ENCODE measurements at regions not wholly inside any gene's neighbourhood (a gene's known extent, or its start where the extent isn't known, plus 50 kb on each side); places are given as distances from the start of the nearest gene placed in this dataset.

DNA sequence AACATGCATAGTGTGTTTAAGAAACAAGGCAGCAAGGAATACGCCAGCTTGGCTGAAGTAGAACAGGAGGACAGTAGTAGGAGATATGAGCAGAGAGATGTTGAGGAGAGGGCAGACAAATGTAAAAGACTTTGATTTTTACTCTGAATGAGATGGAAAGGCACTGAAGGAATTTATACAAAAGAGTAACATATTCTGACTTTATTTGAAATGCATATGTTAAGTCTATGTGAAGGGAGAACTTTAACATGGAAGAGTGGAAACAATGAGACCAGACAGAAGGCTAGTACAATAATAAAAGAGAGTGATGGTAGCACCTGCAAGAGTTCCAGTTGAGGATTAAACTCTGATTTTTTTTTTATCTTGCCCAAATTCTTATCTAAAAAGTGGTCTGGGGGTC, 176.2 kb upstream of the CENPE start:
- H3K36me3 ChIP-seq (ENCODE audit: insufficient read depth, low read length): no peaks in the 10 kb centered on the region
- H3K9me3 ChIP-seq (ENCODE audit: low read length): no peaks in the 10 kb centered on the region
- no peak overlapping the region for H3K9ac ChIP-seq (ENCODE audit: low read length)
- no peak overlapping the region for H2AFZ ChIP-seq (ENCODE audit: low read length)
- H3K4me3 ChIP-seq (ENCODE audit: low read length): no peak overlapping the region
- no peaks in the 10 kb centered on the region for H4K20me1 ChIP-seq (ENCODE audit: insufficient read depth, low read depth, low read length)
- no peaks in the 10 kb centered on the region for H3K9me2 ChIP-seq (replicated peaks; ENCODE audit: insufficient read depth, low read length)
- H3K27me3 ChIP-seq (ENCODE audit: low read length): no peaks in the 10 kb centered on the region
- H3K79me2 ChIP-seq (ENCODE audit: low read length): no peaks in the 10 kb centered on the region
- no peak overlapping the region for H3K27ac ChIP-seq (ENCODE audit: low read length)
- peaks cover 8% of the 10 kb centered on the region; the same call in 1 of the 2 replicates for H3K4me1 ChIP-seq (ENCODE audit: low read length)
- no peak for DNase-seq
- H3K4me2 ChIP-seq (ENCODE audit: low read depth, low read length, poor library complexity, severe bottlenecking): no peak overlapping the region

- DNase-seq: peak; percentile 46
Measured at GRCh38 chr4:103372002-103372558, 173.9 kb upstream of the CENPE start.

GRCh38 chr4:103370336-103370735, 172.2 kb upstream of the CENPE start:
- no peak overlapping the region for H3K9ac ChIP-seq (ENCODE audit: low read length)
- H3K27ac ChIP-seq (ENCODE audit: low read length): no peak overlapping the region
- H3K27me3 ChIP-seq (ENCODE audit: low read length): no peaks in the 10 kb centered on the region
- H3K9me2 ChIP-seq (replicated peaks; ENCODE audit: insufficient read depth, low read length): no peaks in the 10 kb centered on the region
- no peak for DNase-seq
- no peaks in the 10 kb centered on the region for H4K20me1 ChIP-seq (ENCODE audit: insufficient read depth, low read depth, low read length)
- H3K79me2 ChIP-seq (ENCODE audit: low read length): no peaks in the 10 kb centered on the region
- H3K4me3 ChIP-seq (ENCODE audit: low read length): no peak overlapping the region
- no peak overlapping the region for H2AFZ ChIP-seq (ENCODE audit: low read length)
- H3K9me3 ChIP-seq (ENCODE audit: low read length): no peaks in the 10 kb centered on the region
- peaks cover 8% of the 10 kb centered on the region; the same call in 1 of the 2 replicates for H3K4me1 ChIP-seq (ENCODE audit: low read length)
- H3K36me3 ChIP-seq (ENCODE audit: insufficient read depth, low read length): no peaks in the 10 kb centered on the region
- H3K4me2 ChIP-seq (ENCODE audit: low read depth, low read length, poor library complexity, severe bottlenecking): no peak overlapping the region

More at GRCh38 chr4:103372002-103372558, 173.9 kb upstream of the CENPE start:
- no peaks in the 10 kb centered on the region for H4K20me1 ChIP-seq (ENCODE audit: insufficient read depth, low read depth, low read length)
- peaks cover 8% of the 10 kb centered on the region; the same call in 1 of the 2 replicates for H3K4me1 ChIP-seq (ENCODE audit: low read length)
- peak overlapping the region; percentile 16; the same call in 1 of the 2 replicates for H2AFZ ChIP-seq (ENCODE audit: low read length)
- peak overlapping the region; percentile 52 for H3K4me2 ChIP-seq (ENCODE audit: low read depth, low read length, poor library complexity, severe bottlenecking)
- H3K9ac ChIP-seq (ENCODE audit: low read length): no peak overlapping the region
- peak overlapping the region; percentile 43 for H3K4me3 ChIP-seq (ENCODE audit: low read length)
- H3K9me2 ChIP-seq (replicated peaks; ENCODE audit: insufficient read depth, low read length): no peaks in the 10 kb centered on the region
- H3K27me3 ChIP-seq (ENCODE audit: low read length): no peaks in the 10 kb centered on the region
- H3K36me3 ChIP-seq (ENCODE audit: insufficient read depth, low read length): no peaks in the 10 kb centered on the region
- no peak overlapping the region for H3K27ac ChIP-seq (ENCODE audit: low read length)
- no peaks in the 10 kb centered on the region for H3K79me2 ChIP-seq (ENCODE audit: low read length)
- H3K9me3 ChIP-seq (ENCODE audit: low read length): no peaks in the 10 kb centered on the region

- H4K20me1 ChIP-seq (ENCODE audit: insufficient read depth, low read depth, low read length): no peaks in the 10 kb centered on the region
- H3K9me3 ChIP-seq (ENCODE audit: low read length): no peaks in the 10 kb centered on the region
- DNase-seq: no peak
- no peaks in the 10 kb centered on the region for H3K36me3 ChIP-seq (ENCODE audit: insufficient read depth, low read length)
- no peak overlapping the region for H2AFZ ChIP-seq (ENCODE audit: low read length)
- no peak overlapping the region for H3K9ac ChIP-seq (ENCODE audit: low read length)
- no peaks in the 10 kb centered on the region for H3K79me2 ChIP-seq (ENCODE audit: low read length)
- H3K4me3 ChIP-seq (ENCODE audit: low read length): no peak overlapping the region
- H3K27ac ChIP-seq (ENCODE audit: low read length): no peak overlapping the region
- H3K27me3 ChIP-seq (ENCODE audit: low read length): no peaks in the 10 kb centered on the region
- H3K9me2 ChIP-seq (replicated peaks; ENCODE audit: insufficient read depth, low read length): no peaks in the 10 kb centered on the region
- no peaks in the 10 kb centered on the region for H3K4me1 ChIP-seq (ENCODE audit: low read length)
- no peak overlapping the region for H3K4me2 ChIP-seq (ENCODE audit: low read depth, low read length, poor library complexity, severe bottlenecking)
Measured at GRCh38 chr4:103365285-103365684, 167.1 kb upstream of the CENPE start.

GRCh38 chr4:103364083-103364482, 165.9 kb upstream of the CENPE start:
- Histone ChIP-seq H3K4me1 (ENCODE audit: low read length) (no peaks in the 10 kb centered on the region), H3K4me2 (ENCODE audit: low read depth, low read length, poor library complexity, severe bottlenecking) (no peak overlapping the region), H3K27me3 (ENCODE audit: low read length) (no peaks in the 10 kb centered on the region), H3K79me2 (ENCODE audit: low read length) (no peaks in the 10 kb centered on the region), H3K9ac (ENCODE audit: low read length) (no peak overlapping the region), H2AFZ (ENCODE audit: low read length) (no peak overlapping the region), H4K20me1 (ENCODE audit: insufficient read depth, low read depth, low read length) (no peaks in the 10 kb centered on the region), H3K36me3 (ENCODE audit: insufficient read depth, low read length) (no peaks in the 10 kb centered on the region), H3K9me3 (ENCODE audit: low read length) (no peaks in the 10 kb centered on the region), H3K27ac (ENCODE audit: low read length) (no peak overlapping the region), H3K4me3 (ENCODE audit: low read length) (no peak overlapping the region), H3K9me2 (replicated peaks; ENCODE audit: insufficient read depth, low read length) (no peaks in the 10 kb centered on the region)
- DNase-seq: no peak

GRCh38 chr4:103361926-103362325, 163.8 kb upstream of the CENPE start:
- Histone ChIP-seq H2AFZ (ENCODE audit: low read length) (no peak overlapping the region), H3K9me2 (replicated peaks; ENCODE audit: insufficient read depth, low read length) (no peaks in the 10 kb centered on the region), H3K27me3 (ENCODE audit: low read length) (no peaks in the 10 kb centered on the region), H3K4me2 (ENCODE audit: low read depth, low read length, poor library complexity, severe bottlenecking) (no peak overlapping the region), H3K4me1 (ENCODE audit: low read length) (no peaks in the 10 kb centered on the region), H3K9ac (ENCODE audit: low read length) (no peak overlapping the region), H3K27ac (ENCODE audit: low read length) (no peak overlapping the region), H3K36me3 (ENCODE audit: insufficient read depth, low read length) (no peaks in the 10 kb centered on the region), H3K4me3 (ENCODE audit: low read length) (no peak overlapping the region), H4K20me1 (ENCODE audit: insufficient read depth, low read depth, low read length) (no peaks in the 10 kb centered on the region), H3K79me2 (ENCODE audit: low read length) (no peaks in the 10 kb centered on the region), H3K9me3 (ENCODE audit: low read length) (no peaks in the 10 kb centered on the region)
- DNase-seq: no peak

DNA sequence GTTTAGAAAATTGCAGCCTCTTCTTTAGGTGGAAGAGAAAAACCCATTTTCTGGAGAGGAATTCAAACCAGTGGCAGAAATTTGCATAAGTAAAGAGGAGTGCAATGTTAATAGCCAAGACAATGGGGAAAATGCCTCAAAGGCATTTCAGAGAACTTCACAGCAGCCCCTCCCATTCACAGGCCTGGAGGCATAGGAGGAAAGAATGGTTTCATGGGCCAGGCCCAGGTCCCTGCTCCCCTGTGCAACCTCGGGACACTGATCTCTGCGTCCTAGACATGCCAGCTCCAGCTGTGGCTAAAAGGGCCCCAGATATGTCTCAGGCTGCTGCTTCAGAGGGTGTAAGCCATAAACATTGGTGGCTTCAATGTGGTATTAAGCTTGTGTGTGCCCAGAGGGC, 161.8 kb upstream of the CENPE start:
- DNase-seq: no peak
- H4K20me1 ChIP-seq (ENCODE audit: insufficient read depth, low read depth, low read length): no peaks in the 10 kb centered on the region

DNA sequence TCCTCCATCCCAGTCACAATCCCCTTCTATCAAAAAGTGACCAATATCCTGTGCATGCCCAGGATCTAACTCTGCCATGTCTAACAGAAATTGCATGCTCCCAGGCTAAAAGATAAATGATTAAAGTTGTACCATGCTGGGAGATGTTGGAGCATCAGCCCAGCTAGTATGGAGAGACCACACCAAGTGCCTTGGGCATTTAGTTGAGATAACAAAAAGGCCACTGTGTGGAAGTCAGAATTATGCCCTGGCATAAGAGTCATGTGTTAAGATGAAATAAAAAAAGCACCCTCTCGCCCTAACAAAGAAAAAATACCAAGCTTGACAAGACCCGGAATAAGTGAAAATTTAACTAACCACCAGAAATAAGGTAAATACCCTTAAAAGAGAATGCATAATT, 155.9 kb upstream of the CENPE start:
- no peaks in the 10 kb centered on the region for H3K9me3 ChIP-seq (ENCODE audit: low read length)
- H3K4me1 ChIP-seq (ENCODE audit: low read length): no peaks in the 10 kb centered on the region
- H3K36me3 ChIP-seq (ENCODE audit: insufficient read depth, low read length): no peaks in the 10 kb centered on the region
- H4K20me1 ChIP-seq (ENCODE audit: insufficient read depth, low read depth, low read length): no peaks in the 10 kb centered on the region
- H3K4me2 ChIP-seq (ENCODE audit: low read depth, low read length, poor library complexity, severe bottlenecking): no peak overlapping the region
- no peak overlapping the region for H2AFZ ChIP-seq (ENCODE audit: low read length)
- no peak overlapping the region for H3K27ac ChIP-seq (ENCODE audit: low read length)
- H3K79me2 ChIP-seq (ENCODE audit: low read length): no peaks in the 10 kb centered on the region
- no peaks in the 10 kb centered on the region for H3K9me2 ChIP-seq (replicated peaks; ENCODE audit: insufficient read depth, low read length)
- no peak overlapping the region for H3K9ac ChIP-seq (ENCODE audit: low read length)
- no peak overlapping the region for H3K4me3 ChIP-seq (ENCODE audit: low read length)
- no peaks in the 10 kb centered on the region for H3K27me3 ChIP-seq (ENCODE audit: low read length)
- DNase-seq: no peak

More for the DNA sequence above, 161.8 kb upstream of the CENPE start:
- H3K4me3 ChIP-seq (ENCODE audit: low read length): no peak overlapping the region
- H3K9me3 ChIP-seq (ENCODE audit: low read length): no peaks in the 10 kb centered on the region
- H3K9me2 ChIP-seq (replicated peaks; ENCODE audit: insufficient read depth, low read length): no peaks in the 10 kb centered on the region
- no peak overlapping the region for H3K4me2 ChIP-seq (ENCODE audit: low read depth, low read length, poor library complexity, severe bottlenecking)
- no peaks in the 10 kb centered on the region for H3K79me2 ChIP-seq (ENCODE audit: low read length)
- no peak overlapping the region for H2AFZ ChIP-seq (ENCODE audit: low read length)
- no peaks in the 10 kb centered on the region for H3K36me3 ChIP-seq (ENCODE audit: insufficient read depth, low read length)
- H3K4me1 ChIP-seq (ENCODE audit: low read length): no peaks in the 10 kb centered on the region
- no peak overlapping the region for H3K27ac ChIP-seq (ENCODE audit: low read length)
- H3K27me3 ChIP-seq (ENCODE audit: low read length): no peaks in the 10 kb centered on the region
- no peak overlapping the region for H3K9ac ChIP-seq (ENCODE audit: low read length)
